NT2/D1 (cell line): ENCODE measurements at regions not wholly inside any gene's neighbourhood (a gene's known extent, or its start where the extent isn't known, plus 50 kb on each side); places are given as distances from the start of the nearest gene placed in this dataset.

Experiments
- DNase-seq: peaks from one replicate; pipeline ENCODE4 v3.0.0-alpha.2; 2011; ENCODE audit warnings: low read depth, low spot score
- H3K27me3 ChIP-seq: 2 replicates; pipeline ENCODE4 v1.6.0; 2011; ENCODE audit warnings: mild to moderate bottlenecking; ENCODE audit not compliant: insufficient read length, insufficient read depth
- H3K36me3 ChIP-seq: 2 replicates; pipeline ENCODE4 v1.6.1; 2011; ENCODE audit warnings: mild to moderate bottlenecking, low read length, mixed read lengths; ENCODE audit not compliant: insufficient read depth, insufficient read length
- H3K4me1 ChIP-seq: 2 replicates; pipeline ENCODE4 v1.5.1; 2011; ENCODE audit not compliant: insufficient read depth, insufficient read length
- H3K4me3 ChIP-seq: 2 replicates; pipeline ENCODE4 v1.5.1; 2011; ENCODE audit warnings: low read depth; ENCODE audit not compliant: insufficient read length
- H3K9ac ChIP-seq: 2 replicates; pipeline ENCODE4 v1.6.0; 2011; ENCODE audit warnings: low read depth; ENCODE audit not compliant: insufficient read length
- H3K9me3 ChIP-seq: 2 replicates; pipeline ENCODE4 v1.5.1; 2011; ENCODE audit warnings: mild to moderate bottlenecking, low read length; ENCODE audit not compliant: insufficient read depth
- SUZ12 ChIP-seq: IDR thresholded peaks from 2 replicates; pipeline ENCODE4 v1.6.1; 2011; ENCODE audit not compliant: insufficient read length, insufficient read depth; ENCODE audit errors: extremely low read depth
- YY1 ChIP-seq: IDR thresholded peaks from 2 replicates; pipeline ENCODE4 v1.6.1; 2011; ENCODE audit not compliant: insufficient read length, insufficient read depth
- ZNF274 ChIP-seq: IDR thresholded peaks from 2 replicates; pipeline ENCODE4 v1.6.1; 2011; ENCODE audit warnings: mild to moderate bottlenecking, low read depth, low read length

- no peak for DNase-seq
- H3K27me3 ChIP-seq = no peaks in the 10 kb centered on the region
- H3K9me3 ChIP-seq = no peaks in the 10 kb centered on the region
- no peak for TF ChIP-seq ZNF274
- no peak for TF ChIP-seq YY1
- no peak for TF ChIP-seq SUZ12
- no peak overlapping the region for H3K4me3 ChIP-seq
- no peaks in the 10 kb centered on the region for H3K4me1 ChIP-seq
- H3K9ac ChIP-seq = no peak overlapping the region
- H3K36me3 ChIP-seq = no peaks in the 10 kb centered on the region
Measured at GRCh38 chr20:57800791-57801430, 91.1 kb upstream of the PMEPA1 start.

GRCh38 chr20:57797401-57797800 is 87.6 kb upstream of the PMEPA1 start:
- no peak for TF ChIP-seq SUZ12
- TF ChIP-seq ZNF274 = no peak
- no peak for TF ChIP-seq YY1
- Histone ChIP-seq H3K36me3 (no peaks in the 10 kb centered on the region), H3K4me3 (no peak overlapping the region), H3K4me1 (peaks cover 6% of the 10 kb centered on the region), H3K9me3 (no peaks in the 10 kb centered on the region), H3K9ac (no peak overlapping the region), H3K27me3 (no peaks in the 10 kb centered on the region)
- DNase-seq = no peak

GRCh38 chr20:57795977-57796560 is 86.3 kb upstream of the PMEPA1 start:
- DNase-seq = no peak
- no peak overlapping the region for H3K9ac ChIP-seq
- no peaks in the 10 kb centered on the region for H3K27me3 ChIP-seq
- no peaks in the 10 kb centered on the region for H3K36me3 ChIP-seq
- no peaks in the 10 kb centered on the region for H3K9me3 ChIP-seq
- TF ChIP-seq ZNF274 (no peak), YY1 (no peak), SUZ12 (no peak)
- no peak overlapping the region for H3K4me3 ChIP-seq
- H3K4me1 ChIP-seq = peaks cover 7% of the 10 kb centered on the region

GRCh38 chr20:57795342-57795697 is 85.5 kb upstream of the PMEPA1 start:
- no peak overlapping the region for H3K9ac ChIP-seq
- no peak for TF ChIP-seq YY1
- no peak for TF ChIP-seq ZNF274
- TF ChIP-seq SUZ12 = no peak
- H3K36me3 ChIP-seq = no peaks in the 10 kb centered on the region
- no peaks in the 10 kb centered on the region for H3K27me3 ChIP-seq
- H3K4me1 ChIP-seq = peaks cover 7% of the 10 kb centered on the region
- no peak overlapping the region for H3K4me3 ChIP-seq
- H3K9me3 ChIP-seq = no peaks in the 10 kb centered on the region
- DNase-seq = no peak

GRCh38 chr20:57794600-57795341 is 85.0 kb upstream of the PMEPA1 start:
- Histone ChIP-seq H3K9ac (no peak overlapping the region), H3K27me3 (no peaks in the 10 kb centered on the region), H3K36me3 (no peaks in the 10 kb centered on the region), H3K4me1 (peaks cover 7% of the 10 kb centered on the region), H3K4me3 (no peak overlapping the region), H3K9me3 (no peaks in the 10 kb centered on the region)
- no peak for DNase-seq
- TF ChIP-seq ZNF274 = no peak
- no peak for TF ChIP-seq YY1
- no peak for TF ChIP-seq SUZ12

- TF ChIP-seq ZNF274 = no peak
- no peak for TF ChIP-seq SUZ12
- no peak for TF ChIP-seq YY1
- H3K27me3 ChIP-seq = no peaks in the 10 kb centered on the region
- DNase-seq = no peak
Measured at GRCh38 chr20:57794036-57794435, 84.2 kb upstream of the PMEPA1 start.

GRCh38 chr20:57793421-57793820 is 83.6 kb upstream of the PMEPA1 start:
- H3K9ac ChIP-seq = no peak overlapping the region
- TF ChIP-seq YY1 (no peak), ZNF274 (no peak), SUZ12 (no peak)
- H3K36me3 ChIP-seq = no peaks in the 10 kb centered on the region
- H3K27me3 ChIP-seq = no peaks in the 10 kb centered on the region
- peaks cover 7% of the 10 kb centered on the region for H3K4me1 ChIP-seq
- H3K9me3 ChIP-seq = no peaks in the 10 kb centered on the region
- no peak overlapping the region for H3K4me3 ChIP-seq
- DNase-seq = no peak

More at GRCh38 chr20:57794036-57794435, 84.2 kb upstream of the PMEPA1 start:
- Histone ChIP-seq H3K36me3 (no peaks in the 10 kb centered on the region), H3K9ac (no peak overlapping the region), H3K4me3 (no peak overlapping the region), H3K4me1 (peaks cover 7% of the 10 kb centered on the region), H3K9me3 (no peaks in the 10 kb centered on the region)
